GM23248 (cell line): ENCODE measurements at regions not wholly inside any gene's neighbourhood (a gene's known extent, or its start where the extent isn't known, plus 50 kb on each side); places are given as distances from the start of the nearest gene placed in this dataset.
"Not testable (repeated sequence)": the region's sequence is repeated elsewhere in the genome, so short reads cannot be mapped to it uniquely, and the experiment has no call there.

ENCODE experiments used
- EZH2 ChIP-seq: fragments of 200-600 bp; sonication (generic); IDR thresholded peaks from 2 replicates; pipeline ENCODE4 v1.6.1; 2018; ENCODE audit warnings: antibody characterized with exemption, mild to moderate bottlenecking; ENCODE audit not compliant: insufficient read depth, poor library complexity, severe bottlenecking
- EZH2phosphoT487 ChIP-seq: fragments of 200-600 bp; sonication (generic); IDR thresholded peaks from 2 replicates; pipeline ENCODE4 v1.6.1; 2018; ENCODE audit warnings: antibody characterized with exemption, moderate library complexity, mild to moderate bottlenecking, low read depth; ENCODE audit not compliant: insufficient read depth

DNA sequence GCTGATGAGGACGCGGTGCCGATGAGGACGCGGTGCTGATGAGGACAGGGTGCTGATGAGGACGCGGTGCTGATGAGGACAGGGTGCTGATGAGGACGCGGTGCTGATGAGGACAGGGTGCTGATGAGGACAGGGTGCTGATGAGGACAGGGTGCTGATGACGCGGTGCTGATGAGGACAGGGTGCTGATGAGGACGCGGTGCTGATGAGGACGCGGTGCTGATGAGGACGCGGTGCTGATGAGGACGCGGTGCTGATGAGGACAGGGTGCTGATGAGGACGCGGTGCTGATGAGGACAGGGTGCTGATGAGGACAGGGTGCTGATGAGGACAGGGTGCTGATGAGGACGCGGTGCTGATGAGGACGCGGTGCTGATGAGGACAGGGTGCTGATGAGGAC is 399.3 kb downstream of the SMOC2 start:
- TF ChIP-seq EZH2phosphoT487, EZH2: not testable (repeated sequence)
